ENCODE measurements at regions not wholly inside any gene's neighbourhood (a gene's known extent, or its start where the extent isn't known, plus 50 kb on each side); places are given as distances from the start of the nearest gene placed in this dataset.

- no peak overlapping the region for H3K4me3 ChIP-seq
- H3K9me2 ChIP-seq (ENCODE audit: insufficient read depth), result no peaks in the 10 kb centered on the region
- peaks cover 20% of the 10 kb centered on the region for H3F3A ChIP-seq (ENCODE audit: insufficient read depth)
- in situ Hi-C loops (cut with MboI), result no loop called here
- no peak for DNase-seq
- no peaks in the 10 kb centered on the region for H3K27me3 ChIP-seq (replicated peaks; ENCODE audit: insufficient read depth)
- H4K20me1 ChIP-seq (ENCODE audit: insufficient read depth), result no peaks in the 10 kb centered on the region
- no peak for TF ChIP-seq EZH2phosphoT487 (IDR thresholded peaks at IDR 0.05; ENCODE audit: insufficient read depth, low read depth)
- no peak for TF ChIP-seq EZH2 (IDR thresholded peaks at IDR 0.05; ENCODE audit: insufficient read depth, poor library complexity, severe bottlenecking)
- H3K4me2 ChIP-seq (ENCODE audit: unreplicated experiment), result no peak overlapping the region
- no peak overlapping the region for H3K9ac ChIP-seq
- no peaks in the 10 kb centered on the region for H3K79me2 ChIP-seq (ENCODE audit: insufficient read depth)
- H3K36me3 ChIP-seq (ENCODE audit: low read depth), result no peaks in the 10 kb centered on the region
- peaks cover 27% of the 10 kb centered on the region for H3K4me1 ChIP-seq (ENCODE audit: insufficient read depth)
- H2AFZ ChIP-seq, result no peak overlapping the region
- no peak overlapping the region for H3K27ac ChIP-seq
- no peaks in the 10 kb centered on the region for H3K9me3 ChIP-seq (ENCODE audit: low read depth)
- 87 to 91% methylated on average over 10 of the region's 10 CpGs for WGBS, 2 experiments (ENCODE audit: low coverage in 1 of 2, low lambda C conversion rate in 2 of 2, missing lambda C conversion rate in 2 of 2)
Measured at GRCh38 chr15:31474059-31474868, 147.6 kb downstream of the KLF13 start.

GRCh38 chr15:31476236-31476810 lies 149.7 kb downstream of the KLF13 start:
- H3K9me3 ChIP-seq (ENCODE audit: low read depth), result no peaks in the 10 kb centered on the region
- TF ChIP-seq EZH2 (IDR thresholded peaks at IDR 0.05; ENCODE audit: insufficient read depth, poor library complexity, severe bottlenecking) (no peak), EZH2phosphoT487 (IDR thresholded peaks at IDR 0.05; ENCODE audit: insufficient read depth, low read depth) (no peak)
- no peak overlapping the region for H3K27ac ChIP-seq
- in situ Hi-C loops (cut with MboI), result no loop called here
- no peak overlapping the region for H3K4me2 ChIP-seq (ENCODE audit: unreplicated experiment)
- 69 to 78% methylated on average over 7 of the region's 7 CpGs for WGBS, 2 experiments (ENCODE audit: low coverage in 1 of 2, low lambda C conversion rate in 2 of 2, missing lambda C conversion rate in 2 of 2)
- no peaks in the 10 kb centered on the region for H3K27me3 ChIP-seq (replicated peaks; ENCODE audit: insufficient read depth)
- no peaks in the 10 kb centered on the region for H3K9me2 ChIP-seq (ENCODE audit: insufficient read depth)
- no peak for DNase-seq
- no peaks in the 10 kb centered on the region for H3K79me2 ChIP-seq (ENCODE audit: insufficient read depth)
- H3K9ac ChIP-seq, result no peak overlapping the region
- H3K4me1 ChIP-seq (ENCODE audit: insufficient read depth), result peaks cover 24% of the 10 kb centered on the region
- H2AFZ ChIP-seq, result no peak overlapping the region
- no peaks in the 10 kb centered on the region for H3K36me3 ChIP-seq (ENCODE audit: low read depth)
- H3K4me3 ChIP-seq, result no peak overlapping the region
- peaks cover 20% of the 10 kb centered on the region for H3F3A ChIP-seq (ENCODE audit: insufficient read depth)
- no peaks in the 10 kb centered on the region for H4K20me1 ChIP-seq (ENCODE audit: insufficient read depth)

- Histone ChIP-seq H3K4me2 (ENCODE audit: unreplicated experiment) (no peak overlapping the region), H3K27me3 (replicated peaks; ENCODE audit: insufficient read depth) (no peaks in the 10 kb centered on the region), H3K9me3 (ENCODE audit: low read depth) (no peaks in the 10 kb centered on the region), H4K20me1 (ENCODE audit: insufficient read depth) (no peaks in the 10 kb centered on the region), H3K9ac (no peak overlapping the region), H2AFZ (no peak overlapping the region), H3K4me3 (no peak overlapping the region), H3K27ac (no peak overlapping the region), H3K36me3 (ENCODE audit: low read depth) (no peaks in the 10 kb centered on the region), H3K79me2 (ENCODE audit: insufficient read depth) (no peaks in the 10 kb centered on the region), H3K9me2 (ENCODE audit: insufficient read depth) (no peaks in the 10 kb centered on the region), H3K4me1 (ENCODE audit: insufficient read depth) (peaks cover 19% of the 10 kb centered on the region), H3F3A (ENCODE audit: insufficient read depth) (peaks cover 15% of the 10 kb centered on the region)
- DNase-seq, result no peak
- TF ChIP-seq EZH2 (IDR thresholded peaks at IDR 0.05; ENCODE audit: insufficient read depth, poor library complexity, severe bottlenecking) (no peak), EZH2phosphoT487 (IDR thresholded peaks at IDR 0.05; ENCODE audit: insufficient read depth, low read depth) (no peak)
- 67 to 74% methylated on average over 5 of the region's 5 CpGs for WGBS, 2 experiments (ENCODE audit: low coverage in 1 of 2, low lambda C conversion rate in 2 of 2, missing lambda C conversion rate in 2 of 2)
- in situ Hi-C loops (cut with MboI), result no loop called here
Measured at GRCh38 chr15:31476866-31477265, 150.2 kb downstream of the KLF13 start.

- H3K4me2 ChIP-seq (ENCODE audit: unreplicated experiment), result no peak overlapping the region
- no peaks in the 10 kb centered on the region for H3K27me3 ChIP-seq (replicated peaks; ENCODE audit: insufficient read depth)
- H3K9me3 ChIP-seq (ENCODE audit: low read depth), result no peaks in the 10 kb centered on the region
- H3K79me2 ChIP-seq (ENCODE audit: insufficient read depth), result no peaks in the 10 kb centered on the region
- no peak for DNase-seq
- peaks cover 14% of the 10 kb centered on the region for H3K4me1 ChIP-seq (ENCODE audit: insufficient read depth)
- H3K4me3 ChIP-seq, result no peak overlapping the region
- no peaks in the 10 kb centered on the region for H3K9me2 ChIP-seq (ENCODE audit: insufficient read depth)
- in situ Hi-C loops (cut with MboI), result no loop called here
- no peak overlapping the region for H3K9ac ChIP-seq
- no peak overlapping the region for H3K27ac ChIP-seq
- no peaks in the 10 kb centered on the region for H3K36me3 ChIP-seq (ENCODE audit: low read depth)
- TF ChIP-seq EZH2phosphoT487 (IDR thresholded peaks at IDR 0.05; ENCODE audit: insufficient read depth, low read depth), result no peak
- no peaks in the 10 kb centered on the region for H4K20me1 ChIP-seq (ENCODE audit: insufficient read depth)
- 96 to 98% methylated on average over 4 of the region's 4 CpGs for WGBS, 2 experiments (ENCODE audit: low coverage in 1 of 2, low lambda C conversion rate in 2 of 2, missing lambda C conversion rate in 2 of 2)
- H3F3A ChIP-seq (ENCODE audit: insufficient read depth), result peaks cover 11% of the 10 kb centered on the region
- H2AFZ ChIP-seq, result no peak overlapping the region
Measured at GRCh38 chr15:31477301-31477700, 150.7 kb downstream of the KLF13 start.

All from GM23248 (cell line).